ENCODE measurements at regions not wholly inside any gene's neighbourhood (a gene's known extent, or its start where the extent isn't known, plus 50 kb on each side); places are given as distances from the start of the nearest gene placed in this dataset.

- TF ChIP-seq CTCF (IDR thresholded peaks at IDR 0.05) (no peak), POLR2A (IDR thresholded peaks at IDR 0.05) (no peak)
Measured at GRCh38 chr6:121760745-121761144, 325.3 kb downstream of the GJA1 start.

All from thyroid gland (tissue), 4 donors.